ENCODE measurements at regions not wholly inside any gene's neighbourhood (a gene's known extent, or its start where the extent isn't known, plus 50 kb on each side); places are given as distances from the start of the nearest gene placed in this dataset.

DNA sequence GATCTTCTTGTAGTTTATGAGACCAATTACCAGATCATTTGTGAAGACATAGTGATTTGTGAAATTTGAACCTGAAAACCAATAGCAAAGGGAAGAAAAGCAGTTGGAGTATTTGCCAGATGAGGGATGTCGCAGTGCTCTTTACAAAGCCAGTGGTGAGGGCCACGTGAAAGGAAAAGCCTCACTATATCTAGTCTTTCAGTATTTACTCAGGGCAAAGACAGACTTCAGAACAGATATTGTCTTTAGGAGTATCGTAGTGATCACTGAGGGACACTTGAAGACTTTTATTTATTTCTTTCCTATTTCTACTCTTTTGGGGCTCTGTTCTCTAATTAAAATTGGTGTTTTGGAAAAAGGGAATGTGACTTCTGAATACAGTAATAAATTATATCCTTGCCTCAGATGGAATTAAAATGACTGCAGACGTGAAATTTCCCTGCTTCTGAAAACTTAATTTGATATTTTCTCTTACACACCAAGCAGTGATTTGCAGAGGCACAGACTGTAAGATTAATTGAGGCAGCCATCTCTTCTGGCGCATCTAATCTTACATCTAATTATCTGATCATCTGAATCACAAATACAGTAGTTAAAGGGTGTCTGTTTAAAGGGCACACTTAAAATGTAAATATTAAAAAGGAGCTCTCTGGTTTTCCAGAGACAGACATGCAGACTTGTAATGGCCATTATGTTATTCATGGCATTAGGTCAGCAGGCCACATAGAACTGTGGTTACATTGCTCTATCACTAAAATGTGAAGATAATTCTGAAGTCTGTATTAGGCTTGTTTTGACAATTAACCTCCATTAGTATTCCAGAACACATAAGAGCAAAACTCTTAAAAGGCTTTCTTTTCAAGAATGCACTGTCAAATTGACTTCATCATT, 193.0 kb upstream of the GOLIM4 start:
- no peaks in the 10 kb centered on the region for H3K27me3 Mint-ChIP-seq (ENCODE audit: insufficient read depth, low read depth, poor library complexity)
- H3K4me3 Mint-ChIP-seq = no peak overlapping the region
- H3F3A ChIP-seq (replicated peaks; ENCODE audit: low read depth) = no peaks in the 10 kb centered on the region
- DNase-seq (ENCODE audit: low spot score) (peak; percentile 14), ATAC-seq (peak; percentile 44; the same call in 1 of the 3 replicates)
- TF ChIP-seq, protein P1, sequence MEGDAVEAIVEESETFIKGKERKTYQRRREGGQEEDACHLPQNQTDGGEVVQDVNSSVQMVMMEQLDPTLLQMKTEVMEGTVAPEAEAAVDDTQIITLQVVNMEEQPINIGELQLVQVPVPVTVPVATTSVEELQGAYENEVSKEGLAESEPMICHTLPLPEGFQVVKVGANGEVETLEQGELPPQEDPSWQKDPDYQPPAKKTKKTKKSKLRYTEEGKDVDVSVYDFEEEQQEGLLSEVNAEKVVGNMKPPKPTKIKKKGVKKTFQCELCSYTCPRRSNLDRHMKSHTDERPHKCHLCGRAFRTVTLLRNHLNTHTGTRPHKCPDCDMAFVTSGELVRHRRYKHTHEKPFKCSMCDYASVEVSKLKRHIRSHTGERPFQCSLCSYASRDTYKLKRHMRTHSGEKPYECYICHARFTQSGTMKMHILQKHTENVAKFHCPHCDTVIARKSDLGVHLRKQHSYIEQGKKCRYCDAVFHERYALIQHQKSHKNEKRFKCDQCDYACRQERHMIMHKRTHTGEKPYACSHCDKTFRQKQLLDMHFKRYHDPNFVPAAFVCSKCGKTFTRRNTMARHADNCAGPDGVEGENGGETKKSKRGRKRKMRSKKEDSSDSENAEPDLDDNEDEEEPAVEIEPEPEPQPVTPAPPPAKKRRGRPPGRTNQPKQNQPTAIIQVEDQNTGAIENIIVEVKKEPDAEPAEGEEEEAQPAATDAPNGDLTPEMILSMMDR (conservative IDR thresholded peaks at IDR 0.05; ENCODE audit: low read depth in 2 of 2) = no peak
- TF ChIP-seq ZNF114 (CRISPR knock-in tag; IDR thresholded peaks at IDR 0.05) (no peak), POLR2AphosphoS5 (IDR thresholded peaks at IDR 0.05; ENCODE audit: low read depth) (no peak)
- no peaks in the 10 kb centered on the region for H4K20me1 ChIP-seq (replicated peaks; ENCODE audit: insufficient read depth)
- H3K4me1 Mint-ChIP-seq = peaks cover 17% of the 10 kb centered on the region
- no peak overlapping the region for H2AFZ ChIP-seq
- peaks cover 32% of the 10 kb centered on the region for H3K4me1 ChIP-seq (ENCODE audit: insufficient read depth)
- H3K9me3 Mint-ChIP-seq = no peaks in the 10 kb centered on the region
- H3K9me2 ChIP-seq (ENCODE audit: insufficient read depth) = no peaks in the 10 kb centered on the region
- H3K27ac Mint-ChIP-seq = no peak overlapping the region; the same call in 1 of the 2 replicates
- H3K36me3 Mint-ChIP-seq (ENCODE audit: low read depth) = no peaks in the 10 kb centered on the region
- H3K79me2 ChIP-seq (replicated peaks; ENCODE audit: insufficient read depth) = no peaks in the 10 kb centered on the region
- H3K4me2 ChIP-seq = no peak overlapping the region
- H3K4me3 ChIP-seq = no peak overlapping the region
- H3K27me3 ChIP-seq (ENCODE audit: insufficient read depth) = no peaks in the 10 kb centered on the region
- no peak overlapping the region for H3K27ac ChIP-seq (ENCODE audit: low read depth)
- no peaks in the 10 kb centered on the region for H3K36me3 ChIP-seq (ENCODE audit: insufficient read depth)

DNA sequence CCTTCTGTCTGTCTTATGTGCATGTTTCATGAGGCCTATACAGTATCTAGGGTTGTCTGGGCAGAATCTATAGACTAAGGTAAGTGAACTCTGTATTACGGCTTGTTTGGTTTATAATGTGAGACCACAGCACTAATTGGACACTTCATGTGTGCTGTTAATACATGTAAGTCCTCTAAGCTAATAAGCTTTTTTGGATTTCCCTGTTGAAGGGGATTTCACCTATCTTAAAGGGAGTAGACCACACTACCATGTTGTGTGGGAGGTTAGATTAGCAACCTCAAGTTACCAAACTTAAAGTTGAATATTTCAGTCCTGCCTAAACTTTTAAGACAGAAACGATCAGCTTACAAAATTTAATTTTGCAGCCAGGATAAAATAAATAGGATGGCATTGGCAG, 189.8 kb upstream of the GOLIM4 start:
- H3K4me2 ChIP-seq = no peak overlapping the region
- H3K79me2 ChIP-seq (replicated peaks; ENCODE audit: insufficient read depth) = no peaks in the 10 kb centered on the region
- no peaks in the 10 kb centered on the region for H3F3A ChIP-seq (replicated peaks; ENCODE audit: low read depth)
- H3K9me3 Mint-ChIP-seq = no peaks in the 10 kb centered on the region
- DNase-seq (ENCODE audit: low spot score) (no peak), ATAC-seq (no peak)
- H3K27ac Mint-ChIP-seq = no peak overlapping the region
- no peak overlapping the region for H3K27ac ChIP-seq (ENCODE audit: low read depth)
- no peak overlapping the region for H3K4me3 Mint-ChIP-seq
- H3K4me1 Mint-ChIP-seq = peaks cover 20% of the 10 kb centered on the region
- H3K36me3 Mint-ChIP-seq (ENCODE audit: low read depth) = no peaks in the 10 kb centered on the region
- no peak overlapping the region for H3K4me3 ChIP-seq
- H2AFZ ChIP-seq = no peak overlapping the region
- H3K27me3 Mint-ChIP-seq (ENCODE audit: insufficient read depth, low read depth, poor library complexity) = peaks cover 2% of the 10 kb centered on the region
- H3K4me1 ChIP-seq (ENCODE audit: insufficient read depth) = peaks cover 38% of the 10 kb centered on the region
- no peaks in the 10 kb centered on the region for H3K27me3 ChIP-seq (ENCODE audit: insufficient read depth)
- H3K9me2 ChIP-seq (ENCODE audit: insufficient read depth) = no peaks in the 10 kb centered on the region
- H4K20me1 ChIP-seq (replicated peaks; ENCODE audit: insufficient read depth) = no peaks in the 10 kb centered on the region
- H3K36me3 ChIP-seq (ENCODE audit: insufficient read depth) = no peaks in the 10 kb centered on the region
- no peak for TF ChIP-seq ZNF114 (CRISPR knock-in tag; IDR thresholded peaks at IDR 0.05)
- TF ChIP-seq EZH2phosphoT487 (IDR thresholded peaks at IDR 0.05; ENCODE audit: unreplicated experiment) = no peak
- no peak for TF ChIP-seq EZH2 (IDR thresholded peaks at IDR 0.05; ENCODE audit: low read depth, unreplicated experiment)
- TF ChIP-seq, protein P2, sequence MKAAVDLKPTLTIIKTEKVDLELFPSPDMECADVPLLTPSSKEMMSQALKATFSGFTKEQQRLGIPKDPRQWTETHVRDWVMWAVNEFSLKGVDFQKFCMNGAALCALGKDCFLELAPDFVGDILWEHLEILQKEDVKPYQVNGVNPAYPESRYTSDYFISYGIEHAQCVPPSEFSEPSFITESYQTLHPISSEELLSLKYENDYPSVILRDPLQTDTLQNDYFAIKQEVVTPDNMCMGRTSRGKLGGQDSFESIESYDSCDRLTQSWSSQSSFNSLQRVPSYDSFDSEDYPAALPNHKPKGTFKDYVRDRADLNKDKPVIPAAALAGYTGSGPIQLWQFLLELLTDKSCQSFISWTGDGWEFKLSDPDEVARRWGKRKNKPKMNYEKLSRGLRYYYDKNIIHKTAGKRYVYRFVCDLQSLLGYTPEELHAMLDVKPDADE (IDR thresholded peaks at IDR 0.05) = no peak
- no peak for TF ChIP-seq POLR2AphosphoS5 (IDR thresholded peaks at IDR 0.05; ENCODE audit: low read depth)
- TF ChIP-seq, protein P1 (conservative IDR thresholded peaks at IDR 0.05; ENCODE audit: low read depth in 2 of 2) = no peak
- TF ChIP-seq, protein P3, sequence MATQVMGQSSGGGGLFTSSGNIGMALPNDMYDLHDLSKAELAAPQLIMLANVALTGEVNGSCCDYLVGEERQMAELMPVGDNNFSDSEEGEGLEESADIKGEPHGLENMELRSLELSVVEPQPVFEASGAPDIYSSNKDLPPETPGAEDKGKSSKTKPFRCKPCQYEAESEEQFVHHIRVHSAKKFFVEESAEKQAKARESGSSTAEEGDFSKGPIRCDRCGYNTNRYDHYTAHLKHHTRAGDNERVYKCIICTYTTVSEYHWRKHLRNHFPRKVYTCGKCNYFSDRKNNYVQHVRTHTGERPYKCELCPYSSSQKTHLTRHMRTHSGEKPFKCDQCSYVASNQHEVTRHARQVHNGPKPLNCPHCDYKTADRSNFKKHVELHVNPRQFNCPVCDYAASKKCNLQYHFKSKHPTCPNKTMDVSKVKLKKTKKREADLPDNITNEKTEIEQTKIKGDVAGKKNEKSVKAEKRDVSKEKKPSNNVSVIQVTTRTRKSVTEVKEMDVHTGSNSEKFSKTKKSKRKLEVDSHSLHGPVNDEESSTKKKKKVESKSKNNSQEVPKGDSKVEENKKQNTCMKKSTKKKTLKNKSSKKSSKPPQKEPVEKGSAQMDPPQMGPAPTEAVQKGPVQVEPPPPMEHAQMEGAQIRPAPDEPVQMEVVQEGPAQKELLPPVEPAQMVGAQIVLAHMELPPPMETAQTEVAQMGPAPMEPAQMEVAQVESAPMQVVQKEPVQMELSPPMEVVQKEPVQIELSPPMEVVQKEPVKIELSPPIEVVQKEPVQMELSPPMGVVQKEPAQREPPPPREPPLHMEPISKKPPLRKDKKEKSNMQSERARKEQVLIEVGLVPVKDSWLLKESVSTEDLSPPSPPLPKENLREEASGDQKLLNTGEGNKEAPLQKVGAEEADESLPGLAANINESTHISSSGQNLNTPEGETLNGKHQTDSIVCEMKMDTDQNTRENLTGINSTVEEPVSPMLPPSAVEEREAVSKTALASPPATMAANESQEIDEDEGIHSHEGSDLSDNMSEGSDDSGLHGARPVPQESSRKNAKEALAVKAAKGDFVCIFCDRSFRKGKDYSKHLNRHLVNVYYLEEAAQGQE (IDR thresholded peaks at IDR 0.05; ENCODE audit: unreplicated experiment) = no peak

All from GM23338 (cell line).